ENCODE measurements at regions not wholly inside any gene's neighbourhood (a gene's known extent, or its start where the extent isn't known, plus 50 kb on each side); places are given as distances from the start of the nearest gene placed in this dataset.

- DNase-seq (ENCODE audit: low read depth in 2 of 2) = no peak
These were observed 52.3 kb upstream of the SEC11C start for GRCh38 chr18:59087391-59087790.
